ENCODE measurements at regions not wholly inside any gene's neighbourhood (a gene's known extent, or its start where the extent isn't known, plus 50 kb on each side); places are given as distances from the start of the nearest gene placed in this dataset.

GRCh38 chr17:77619851-77620250 lies 338.7 kb upstream of the TNRC6C start:
- 93% methylated on average over 5 of the region's 5 CpGs; no CpG with 5 or more reads in 1 of the 2 experiments for WGBS, 2 experiments (ENCODE audit: extremely low coverage in 1 of 2, insufficient coverage in 1 of 2, insufficient read length in 1 of 2, insufficient replicate concordance in 2 of 2, low coverage in 1 of 2, low lambda C conversion rate in 2 of 2, missing lambda C conversion rate in 1 of 2)
- FAIRE-seq (no peak), DNase-seq (ENCODE audit: low read depth in 1 of 2, low spot score in 2 of 2) (no peak)
- Histone ChIP-seq H2BK12ac (ENCODE audit: low read depth, low read length) (no peak overlapping the region), H3K27me3 (replicated peaks in 1 of 4; ENCODE audit: control insufficient read depth in 3 of 4, extremely low read depth in 1 of 4, insufficient read depth in 3 of 4, low read length in 3 of 4) (no peaks in the 10 kb centered on the region), H3K23ac (ENCODE audit: insufficient read length) (no peak overlapping the region), H3K79me1 (ENCODE audit: low read depth, low read length) (no peaks in the 10 kb centered on the region), H3K18ac (ENCODE audit: extremely low read depth, low read length) (no peak overlapping the region), H3K4me3 (ENCODE audit: extremely low read depth in 1 of 4, insufficient read depth in 2 of 4, low read depth in 3 of 4, low read length in 4 of 4) (no peak overlapping the region), H3K56ac (replicated peaks; ENCODE audit: insufficient read length, low read depth, low read length) (no peak overlapping the region), H2BK15ac (ENCODE audit: low read length) (no peak overlapping the region), H2BK5ac (ENCODE audit: low read depth, low read length) (no peak overlapping the region), H3K9me3 (ENCODE audit: insufficient read depth in 2 of 2, low read depth in 1 of 2, low read length in 1 of 2) (peaks cover 0 to 2% of the 10 kb centered on the region in 2 experiments; a peak in 2 of 4 replicates), H3K4me1 (replicated peaks in 1 of 4; ENCODE audit: control insufficient read depth in 3 of 4, insufficient read depth in 4 of 4, low read length in 3 of 4) (peaks cover 2 to 6% (median 3%) of the 10 kb centered on the region in 4 experiments; a peak in 5 of 7 replicates), H3K14ac (ENCODE audit: insufficient read length) (no peak overlapping the region), H3K4ac (replicated peaks; ENCODE audit: insufficient read length, low read depth, low read length) (no peak overlapping the region), H2BK20ac (ENCODE audit: low read length) (no peak overlapping the region), H4K91ac (replicated peaks; ENCODE audit: insufficient read length, low read length) (no peak overlapping the region), H3K27ac (ENCODE audit: low read depth, low read length) (no peak overlapping the region), H2AK5ac (ENCODE audit: low read depth, low read length) (no peak overlapping the region), H2BK120ac (replicated peaks; ENCODE audit: low read depth, low read length) (no peak overlapping the region), H3K4me2 (ENCODE audit: insufficient read depth in 1 of 2, low read depth in 2 of 2, low read length in 2 of 2) (no peak overlapping the region), H3K79me2 (ENCODE audit: control insufficient read depth in 1 of 2, insufficient read depth in 2 of 2, low read length in 2 of 2) (no peaks in the 10 kb centered on the region), H4K5ac (ENCODE audit: insufficient read length, low read depth, low read length) (no peak overlapping the region), H3K36me3 (ENCODE audit: control insufficient read depth in 2 of 4, insufficient read depth in 4 of 4, low read length in 3 of 4) (no peaks in the 10 kb centered on the region), H2AFZ (ENCODE audit: low read length) (no peak overlapping the region), H4K20me1 (replicated peaks in 1 of 2; ENCODE audit: control insufficient read depth in 1 of 2, insufficient read depth in 2 of 2, low read length in 2 of 2) (no peaks in the 10 kb centered on the region), H3K23me2 (ENCODE audit: low read depth, low read length) (no peaks in the 10 kb centered on the region), H3K9ac (replicated peaks in 1 of 4; ENCODE audit: extremely low read depth in 1 of 4, low read depth in 3 of 4, low read length in 3 of 4) (no peak overlapping the region), H4K8ac (ENCODE audit: extremely low read depth, insufficient read depth, low read length) (no peak overlapping the region)
- POLR2A ChIA-PET (ENCODE audit: partially characterized antibody), result no interaction called here
- CTCF ChIA-PET (ENCODE audit: partially characterized antibody), result interaction anchor here (0.6 to 2.7 kb wide), 4 partner anchors 12 to 206 kb away, joined by 3 to 9 read pairs (median 3); no protein-coding TSS in a partner anchor
- TF ChIP-seq SUZ12 (IDR thresholded peaks at IDR 0.05; ENCODE audit: low read length) (no peak), KDM1A (IDR thresholded peaks at IDR 0.05; ENCODE audit: borderline replicate concordance, low read length) (no peak), USF2 (IDR thresholded peaks at IDR 0.05; ENCODE audit: low read length) (no peak), JUND (IDR thresholded peaks at IDR 0.05; ENCODE audit: low read length) (no peak), BACH1 (IDR thresholded peaks at IDR 0.05; ENCODE audit: low read length) (no peak), GTF2F1 (IDR thresholded peaks at IDR 0.05; ENCODE audit: borderline replicate concordance, low read depth, low read length) (no peak), SRF (IDR thresholded peaks at IDR 0.05; ENCODE audit: low read depth, low read length) (no peak), RAD21 (IDR thresholded peaks at IDR 0.05 in 1 of 2, conservative IDR thresholded peaks at IDR 0.05 in 1 of 2; ENCODE audit: low read depth in 2 of 2, low read length in 2 of 2) (no peak), CBX5 (IDR thresholded peaks at IDR 0.05; ENCODE audit: low read depth, low read length) (no peak), CREB1 (IDR thresholded peaks at IDR 0.05) (no peak), TAF1 (IDR thresholded peaks at IDR 0.05; ENCODE audit: low read depth, low read length) (no peak), ZNF274 (IDR thresholded peaks at IDR 0.05; ENCODE audit: borderline replicate concordance, extremely low read depth, low read length) (no peak), ASH2L (IDR thresholded peaks at IDR 0.05; ENCODE audit: low read length) (no peak)
